HepG2 (cell line): ENCODE measurements at regions not wholly inside any gene's neighbourhood (a gene's known extent, or its start where the extent isn't known, plus 50 kb on each side); places are given as distances from the start of the nearest gene placed in this dataset.

Source experiments
- ATAC-seq: fragments of 200-7000 bp; cut with Tn5 transposase; 3 replicates; pipeline ENCODE4 v1.9.1; 2020; ENCODE audit warnings: mild to moderate bottlenecking, moderate library complexity
- BruUV-seq: library from RNA; stranded (reverse); fragments of 400-500 nt; replicated peaks from 2 replicates; lab custom pipeline; 2021; lab: Mats Ljungman, UMichigan
- CTCF ChIA-PET: fragments of 300-600 bp; formaldehyde crosslinking; extraction: SDS; loops from one replicate; lab custom pipeline; 2021; ENCODE audit warnings: low total read pairs, inconsistent platforms, low intra/inter-chr PET ratio; lab: Yijun Ruan, JAX
- POLR2A ChIA-PET: fragments of 350-600 bp; sonication (Branson Sonifier 250); formaldehyde crosslinking; loops from one replicate; lab custom pipeline; 2020; ENCODE audit warnings: antibody characterized with exemption, inconsistent platforms; lab: Yijun Ruan, JAX
- DNase-seq: peaks from one replicate; pipeline ENCODE4 v3.0.0-alpha.2; 2015; ENCODE audit warnings: low spot score
- FAIRE-seq: peaks from 3 replicates; lab custom pipeline; 2011; peaks lifted over from hg19 to GRCh38; lab: Jason Lieb, UNC
- H2AFZ ChIP-seq: one replicate; pipeline ENCODE4 v1.6.1; 2011; ENCODE audit warnings: low read length, inconsistent platforms
- H3K27ac ChIP-seq: fragments of 300-600 bp; 3 replicates; pipeline ENCODE4 v1.8.0; 2011; ENCODE audit warnings: mixed run types, mild to moderate bottlenecking, mixed read lengths, low read length, inconsistent platforms; ENCODE audit not compliant: insufficient read depth; ENCODE audit errors: extremely low read length
- H3K27me3 ChIP-seq, 2 experiments: fragments of 200-600 bp in 1 of 2; 2 replicates in 1 of 2; 3 replicates in 1 of 2; pipeline versions ENCODE4 v1.6.0 to v1.8.0; 2011; ENCODE audit warnings: low read length in 2 of 2, mild to moderate bottlenecking in 2 of 2, moderate library complexity in 2 of 2, inconsistent platforms in 1 of 2; ENCODE audit not compliant: insufficient read depth in 2 of 2, control insufficient read depth in 1 of 2
- H3K36me3 ChIP-seq, 2 experiments: fragments of 200-600 bp in 1 of 2; replicated peaks in 1 of 2; 2 replicates in 1 of 2; 3 replicates in 1 of 2; pipeline versions ENCODE4 v1.5.1 to v1.8.0; 2011; ENCODE audit warnings: low read length in 2 of 2, inconsistent platforms in 1 of 2; ENCODE audit not compliant: insufficient read depth in 2 of 2, control insufficient read depth in 1 of 2
- H3K4me1 ChIP-seq: 2 replicates; pipeline ENCODE4 v1.5.1; 2012; ENCODE audit warnings: low read length, inconsistent platforms; ENCODE audit not compliant: insufficient read depth
- H3K4me2 ChIP-seq: 2 replicates; pipeline ENCODE4 v1.6.0; 2011; ENCODE audit warnings: low read depth, low read length, inconsistent platforms
- H3K4me3 ChIP-seq, 3 experiments: fragments of 200-600 bp in 1 of 3; sonication (generic), shearing (Covaris generic) in 1 of 3; replicated peaks in 1 of 3; 2 replicates each; pipeline ENCODE4 v1.5.1; 2011 to 2016; ENCODE audit warnings: low read length in 3 of 3, inconsistent platforms in 2 of 3, low read depth in 2 of 3, mild to moderate bottlenecking in 2 of 3, control low read depth in 1 of 3, mixed read lengths in 1 of 3; ENCODE audit not compliant: insufficient read depth in 1 of 3
- H3K79me2 ChIP-seq: one replicate; pipeline ENCODE4 v1.6.1; 2011; ENCODE audit warnings: low read length, inconsistent platforms; ENCODE audit not compliant: insufficient read depth
- H3K9ac ChIP-seq: 2 replicates; pipeline ENCODE4 v1.6.0; 2011; ENCODE audit warnings: mild to moderate bottlenecking, low read depth, low read length, inconsistent platforms; ENCODE audit not compliant: insufficient read depth
- H3K9me3 ChIP-seq: 2 replicates; pipeline ENCODE4 v1.5.1; 2012; ENCODE audit warnings: mild to moderate bottlenecking, low read length
- H4K20me1 ChIP-seq: 2 replicates; pipeline ENCODE4 v1.6.0; 2011; ENCODE audit warnings: inconsistent platforms, mild to moderate bottlenecking, low read length, moderate library complexity; ENCODE audit not compliant: insufficient read depth
- CCDC6 ChIP-seq: sonication (generic); formaldehyde crosslinking; IDR thresholded peaks from 2 replicates; pipeline ENCODE4 v1.8.1; 2022; ENCODE audit warnings: mild to moderate bottlenecking, missing genetic modification reagents, moderate library complexity
- CEBPZ ChIP-seq: IDR thresholded peaks from 2 replicates; pipeline ENCODE4 v1.6.1; 2012; ENCODE audit warnings: low read length, improper control_type of control experiment
- HNRNPH1 ChIP-seq: fragments of 200-400 bp; formaldehyde crosslinking; optimal IDR thresholded peaks from 2 replicates; pipeline ENCODE3; 2017; ENCODE audit warnings: mild to moderate bottlenecking, low read depth, low read length
- KLF16 ChIP-seq, 2 experiments: sonication (generic) in 1 of 2; formaldehyde crosslinking in 1 of 2; IDR thresholded peaks; 2 replicates each; pipeline versions ENCODE4 v1.6.1 to v1.8.0; 2016 to 2023; ENCODE audit warnings: missing genetic modification reagents in 2 of 2, missing compliant biosample characterization in 1 of 2
- MYPOP ChIP-seq: sonication (generic); formaldehyde crosslinking; IDR thresholded peaks from 2 replicates; pipeline ENCODE4 v1.8.1; 2023; ENCODE audit warnings: mild to moderate bottlenecking, moderate library complexity, missing genetic modification reagents
- NCOA2 ChIP-seq: sonication (generic); formaldehyde crosslinking; IDR thresholded peaks from 2 replicates; pipeline ENCODE4 v1.8.0; 2022; ENCODE audit warnings: inconsistent platforms
- SIX4 ChIP-seq: sonication (generic); formaldehyde crosslinking; IDR thresholded peaks from 2 replicates; pipeline ENCODE4 v1.4.0; 2020; ENCODE audit warnings: missing genetic modification reagents
- ZNF143 ChIP-seq: sonication (generic); formaldehyde crosslinking; IDR thresholded peaks from 2 replicates; pipeline ENCODE4 v1.4.0; 2020; ENCODE audit warnings: missing genetic modification reagents
- WGBS: methylation state at CpG from one replicate; pipeline ENCODE4 v1.1.6; 2017; ENCODE audit warnings: low lambda C conversion rate; 5-methylcytosine and 5-hydroxymethylcytosine counted together
- in situ Hi-C: cut with HindIII; loops from 2 replicates; pipeline ENCODE4 v1.10.0; 2017; ENCODE audit warnings: low pct_unique_long_range_greater_than_20kb; ENCODE audit not compliant: extremely low pct_ligation_motif_present
- intact Hi-C: fragments of 100-400 bp; cut with micrococcal nuclease; formaldehyde crosslinking; loops from one replicate; pipeline ENCODE4 v1.10.0; 2022; ENCODE audit not compliant: unreplicated experiment

DNA sequence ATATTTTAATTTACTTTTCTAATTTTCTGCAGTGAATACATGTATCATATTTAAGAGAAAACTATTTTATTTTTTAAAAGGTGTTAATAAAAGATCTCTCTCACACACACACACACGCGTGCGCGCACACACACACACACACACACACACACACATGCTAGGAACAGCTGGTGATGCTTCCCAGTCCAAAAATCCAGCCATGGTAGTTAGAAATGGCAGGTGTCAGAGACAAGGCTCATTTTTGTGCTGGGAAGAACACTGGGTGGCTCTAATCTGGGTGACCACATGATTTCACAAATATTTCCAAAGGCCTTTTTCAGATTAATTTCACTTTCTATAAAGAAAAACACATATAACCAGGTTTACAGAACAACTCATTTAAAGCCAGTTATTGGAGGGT lies 104.5 kb upstream of the NCK2 start (continued):
- TF ChIP-seq CEBPZ = no peak

DNA sequence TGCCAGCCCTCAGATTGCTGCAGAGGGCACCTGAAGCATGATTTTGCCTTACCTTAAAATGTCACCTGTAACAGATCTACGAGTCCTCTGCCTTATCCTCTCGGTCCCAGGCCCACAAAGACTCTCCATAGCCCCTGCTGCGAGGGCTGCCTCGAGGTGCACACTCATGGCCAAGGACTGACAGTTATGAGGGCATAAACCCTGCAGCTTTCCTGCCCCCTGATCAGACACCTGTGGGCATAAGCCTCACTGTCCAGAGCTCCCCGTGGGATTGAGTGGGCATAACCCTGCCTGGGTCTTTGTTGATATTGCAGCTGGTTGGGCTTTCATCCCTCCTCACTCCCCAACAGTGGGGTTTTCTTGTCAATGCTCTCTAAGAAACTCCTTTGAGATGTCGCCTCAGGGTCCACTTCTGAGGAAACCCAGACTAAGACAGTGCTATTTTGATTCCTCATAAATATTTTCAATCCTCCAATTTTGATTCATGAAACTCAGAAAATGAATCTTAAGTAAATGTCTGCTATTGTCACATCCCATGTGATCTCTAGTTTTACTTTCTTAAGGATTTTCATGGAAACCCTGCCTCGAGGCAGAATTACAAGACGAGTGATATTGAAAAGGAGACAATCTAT lies 108.5 kb upstream of the NCK2 start:
- 31% methylated on average over 5 of the region's 8 CpGs for WGBS
- no peak overlapping the region for H3K27ac ChIP-seq
- intact Hi-C loops = no loop called here
- H3K36me3 ChIP-seq = no peaks in the 10 kb centered on the region
- TF ChIP-seq ZNF143 (CRISPR knock-in tag) (no peak), KLF16 (CRISPR knock-in tag; IDR thresholded peaks at IDR 0.05) (no peak), MYPOP (CRISPR knock-in tag) (no peak), CCDC6 (CRISPR knock-in tag) (no peak), HNRNPH1 (no peak), NCOA2 (CRISPR knock-in tag) (no peak), SIX4 (CRISPR knock-in tag) (no peak)
- H3K9ac ChIP-seq = no peak overlapping the region
- FAIRE-seq (no peak), ATAC-seq (no peak; the same call in 2 of the 3 replicates), DNase-seq (no peak)
- H3K4me3 ChIP-seq = no peak overlapping the region
- H3K27me3 ChIP-seq = peaks cover 0 to 14% of the 10 kb centered on the region in 2 experiments; a peak in 2 of 5 replicates
- no TSS peak for BruUV-seq
- ChIA-PET POLR2A (no interaction called here), CTCF (no interaction called here)
- H2AFZ ChIP-seq = no peak overlapping the region
- no peaks in the 10 kb centered on the region for H3K79me2 ChIP-seq
- no peaks in the 10 kb centered on the region for H3K4me1 ChIP-seq
- H4K20me1 ChIP-seq = no peaks in the 10 kb centered on the region
- no peaks in the 10 kb centered on the region for H3K9me3 ChIP-seq
- no peak overlapping the region for H3K4me2 ChIP-seq
- in situ Hi-C loops = no loop called here
